ENCODE measurements at regions not wholly inside any gene's neighbourhood (a gene's known extent, or its start where the extent isn't known, plus 50 kb on each side); places are given as distances from the start of the nearest gene placed in this dataset.

DNA sequence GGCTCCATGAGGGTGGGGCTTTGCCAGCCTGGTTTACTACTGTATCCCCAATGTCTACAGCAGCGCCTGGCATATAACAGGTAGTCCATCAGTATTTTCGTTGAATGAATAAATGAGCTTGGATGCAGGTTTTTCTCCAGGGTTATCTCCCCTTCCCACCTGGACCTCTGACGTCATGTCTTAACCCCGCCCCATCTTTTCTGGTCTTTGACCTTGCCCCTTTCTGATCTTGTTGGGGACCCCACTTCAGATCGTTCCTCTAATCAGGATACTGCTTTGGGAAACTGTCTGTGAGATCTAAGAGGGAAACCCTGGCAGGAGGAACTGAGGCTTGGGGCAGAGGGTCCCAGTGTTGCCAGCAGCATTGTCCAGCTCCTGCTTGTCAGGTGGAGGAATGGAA lies 68.8 kb upstream of the GCSH start:
- 87% methylated on average over 3 of the region's 5 CpGs for WGBS (ENCODE audit: insufficient coverage)
- Histone ChIP-seq H3K4me1 (ENCODE audit: control extremely low read depth in 1 of 4, control insufficient read depth in 4 of 4, insufficient read depth in 4 of 4, low read length in 3 of 4) (no peaks in the 10 kb centered on the region), H3K27ac (ENCODE audit: insufficient read depth in 1 of 2, low read depth in 1 of 2, low read length in 2 of 2, poor library complexity in 1 of 2, severe bottlenecking in 2 of 2) (no peak overlapping the region), H3K27me3 (replicated peaks in 2 of 5; ENCODE audit: control insufficient read depth in 4 of 5, insufficient read depth in 5 of 5, low read length in 4 of 5) (no peaks in the 10 kb centered on the region), H3K36me3 (ENCODE audit: control insufficient read depth in 4 of 4, insufficient read depth in 4 of 4, low read length in 3 of 4) (no peaks in the 10 kb centered on the region), H3K4me3 (ENCODE audit: control insufficient read depth in 1 of 7, extremely low read depth in 1 of 7, insufficient read depth in 4 of 7, low read depth in 2 of 7, low read length in 6 of 7) (no peak overlapping the region), H3K9me3 (ENCODE audit: control extremely low read depth in 1 of 5, control insufficient read depth in 4 of 5, insufficient read depth in 2 of 5, low read depth in 1 of 5, low read length in 4 of 5) (no peaks in the 10 kb centered on the region)
- CTCF ChIA-PET: no interaction called here
- no peak for DNase-seq
- POLR2A ChIA-PET: no interaction called here

DNA sequence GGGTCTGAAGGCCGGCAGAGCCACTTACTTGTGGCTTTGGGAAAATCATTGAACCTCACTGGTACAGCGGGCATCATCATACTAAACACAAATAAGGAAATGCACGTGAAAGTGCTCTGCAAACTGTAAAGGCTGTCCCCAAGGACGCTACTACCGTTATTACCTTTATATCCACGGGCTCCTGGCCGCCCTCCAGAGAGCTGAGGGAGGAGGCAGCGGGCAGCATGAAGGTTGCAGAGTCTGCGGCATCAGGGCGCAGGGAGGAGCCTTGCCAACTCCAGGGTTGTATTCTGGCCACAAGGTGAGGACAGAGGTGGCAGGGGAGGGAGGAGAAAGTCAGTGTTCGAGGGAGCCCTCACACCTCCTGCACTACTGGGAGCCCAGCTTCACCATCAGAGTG lies 68.3 kb upstream of the GCSH start:
- no peaks in the 10 kb centered on the region for H3K4me1 ChIP-seq (ENCODE audit: control extremely low read depth in 1 of 4, control insufficient read depth in 4 of 4, insufficient read depth in 4 of 4, low read length in 3 of 4)
- no peak overlapping the region for H3K27ac ChIP-seq (ENCODE audit: insufficient read depth in 1 of 2, low read depth in 1 of 2, low read length in 2 of 2, poor library complexity in 1 of 2, severe bottlenecking in 2 of 2)
- H3K4me3 ChIP-seq (ENCODE audit: control insufficient read depth in 1 of 7, extremely low read depth in 1 of 7, insufficient read depth in 4 of 7, low read depth in 2 of 7, low read length in 6 of 7): no peak overlapping the region
- WGBS (ENCODE audit: insufficient coverage): 93% methylated on average over 9 of the region's 11 CpGs
- no peaks in the 10 kb centered on the region for H3K9me3 ChIP-seq (ENCODE audit: control extremely low read depth in 1 of 5, control insufficient read depth in 4 of 5, insufficient read depth in 2 of 5, low read depth in 1 of 5, low read length in 4 of 5)
- ChIA-PET POLR2A (no interaction called here), CTCF (no interaction called here)
- H3K27me3 ChIP-seq (replicated peaks in 2 of 5; ENCODE audit: control insufficient read depth in 4 of 5, insufficient read depth in 5 of 5, low read length in 4 of 5): no peaks in the 10 kb centered on the region
- DNase-seq: no peak
- no peaks in the 10 kb centered on the region for H3K36me3 ChIP-seq (ENCODE audit: control insufficient read depth in 4 of 4, insufficient read depth in 4 of 4, low read length in 3 of 4)

DNA sequence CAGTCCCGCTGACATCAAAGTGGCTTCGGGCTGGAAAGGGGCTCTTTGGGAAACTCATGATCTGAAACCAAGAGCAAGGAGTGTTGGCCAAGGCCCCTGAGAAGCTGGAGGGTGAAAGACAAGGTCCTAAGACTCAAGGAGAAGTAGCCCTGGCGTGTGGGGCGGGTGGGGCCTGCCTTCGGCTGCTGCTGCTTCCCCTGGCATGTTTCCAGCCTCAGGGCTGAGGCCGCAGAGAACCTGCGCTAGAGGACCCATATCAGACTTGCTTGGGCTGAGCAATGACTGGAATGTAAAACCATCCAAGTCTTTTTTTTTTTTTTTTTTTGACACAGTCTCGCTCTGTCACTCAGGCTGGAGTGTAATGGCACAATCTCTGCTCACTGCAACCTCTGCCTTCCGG lies 67.5 kb upstream of the GCSH start:
- Histone ChIP-seq H3K27ac (ENCODE audit: insufficient read depth in 1 of 2, low read depth in 1 of 2, low read length in 2 of 2, poor library complexity in 1 of 2, severe bottlenecking in 2 of 2) (no peak overlapping the region), H3K4me3 (ENCODE audit: control insufficient read depth in 1 of 7, extremely low read depth in 1 of 7, insufficient read depth in 4 of 7, low read depth in 2 of 7, low read length in 6 of 7) (no peak overlapping the region), H3K27me3 (replicated peaks in 2 of 5; ENCODE audit: control insufficient read depth in 4 of 5, insufficient read depth in 5 of 5, low read length in 4 of 5) (peaks cover 0 to 2% (median 0%) of the 10 kb centered on the region in 5 experiments), H3K4me1 (ENCODE audit: control extremely low read depth in 1 of 4, control insufficient read depth in 4 of 4, insufficient read depth in 4 of 4, low read length in 3 of 4) (no peaks in the 10 kb centered on the region), H3K36me3 (ENCODE audit: control insufficient read depth in 4 of 4, insufficient read depth in 4 of 4, low read length in 3 of 4) (no peaks in the 10 kb centered on the region), H3K9me3 (ENCODE audit: control extremely low read depth in 1 of 5, control insufficient read depth in 4 of 5, insufficient read depth in 2 of 5, low read depth in 1 of 5, low read length in 4 of 5) (no peaks in the 10 kb centered on the region)
- POLR2A ChIA-PET: no interaction called here
- CTCF ChIA-PET: no interaction called here
- DNase-seq: no peak
- 88% methylated on average over 5 of the region's 9 CpGs for WGBS (ENCODE audit: insufficient coverage)

DNA sequence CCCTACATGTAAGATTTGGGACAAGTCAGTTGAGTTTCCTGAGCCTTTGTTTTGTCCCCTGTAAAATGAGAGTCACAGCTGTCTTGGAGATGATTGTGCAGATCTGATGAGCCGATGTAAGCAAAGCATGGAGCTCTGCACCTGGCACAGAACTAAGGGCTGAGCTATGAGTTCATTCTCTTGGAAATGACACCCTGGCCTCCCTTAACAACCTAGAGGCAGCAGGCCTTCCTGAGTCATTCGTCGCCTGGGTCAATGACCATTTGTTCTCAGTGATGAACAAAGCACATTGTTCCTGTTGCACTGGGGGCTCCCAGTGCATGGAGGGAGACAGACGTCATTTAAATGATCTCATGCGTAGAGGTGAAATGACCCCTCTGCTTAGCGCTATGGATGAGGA lies 62.8 kb upstream of the GCSH start:
- ChIA-PET CTCF (no interaction called here), POLR2A (no interaction called here)
- H3K27ac ChIP-seq (ENCODE audit: insufficient read depth in 1 of 2, low read depth in 1 of 2, low read length in 2 of 2, poor library complexity in 1 of 2, severe bottlenecking in 2 of 2): no peak overlapping the region
- no peaks in the 10 kb centered on the region for H3K36me3 ChIP-seq (ENCODE audit: control insufficient read depth in 4 of 4, insufficient read depth in 4 of 4, low read length in 3 of 4)
- no peaks in the 10 kb centered on the region for H3K9me3 ChIP-seq (ENCODE audit: control extremely low read depth in 1 of 5, control insufficient read depth in 4 of 5, insufficient read depth in 2 of 5, low read depth in 1 of 5, low read length in 4 of 5)
- WGBS (ENCODE audit: insufficient coverage): 85% methylated on average over 6 of the region's 6 CpGs
- no peaks in the 10 kb centered on the region for H3K4me1 ChIP-seq (ENCODE audit: control extremely low read depth in 1 of 4, control insufficient read depth in 4 of 4, insufficient read depth in 4 of 4, low read length in 3 of 4)
- no peak for DNase-seq
- no peak overlapping the region for H3K4me3 ChIP-seq (ENCODE audit: control insufficient read depth in 1 of 7, extremely low read depth in 1 of 7, insufficient read depth in 4 of 7, low read depth in 2 of 7, low read length in 6 of 7)
- H3K27me3 ChIP-seq (replicated peaks in 2 of 5; ENCODE audit: control insufficient read depth in 4 of 5, insufficient read depth in 5 of 5, low read length in 4 of 5): peaks cover 0 to 4% (median 0%) of the 10 kb centered on the region in 5 experiments

DNA sequence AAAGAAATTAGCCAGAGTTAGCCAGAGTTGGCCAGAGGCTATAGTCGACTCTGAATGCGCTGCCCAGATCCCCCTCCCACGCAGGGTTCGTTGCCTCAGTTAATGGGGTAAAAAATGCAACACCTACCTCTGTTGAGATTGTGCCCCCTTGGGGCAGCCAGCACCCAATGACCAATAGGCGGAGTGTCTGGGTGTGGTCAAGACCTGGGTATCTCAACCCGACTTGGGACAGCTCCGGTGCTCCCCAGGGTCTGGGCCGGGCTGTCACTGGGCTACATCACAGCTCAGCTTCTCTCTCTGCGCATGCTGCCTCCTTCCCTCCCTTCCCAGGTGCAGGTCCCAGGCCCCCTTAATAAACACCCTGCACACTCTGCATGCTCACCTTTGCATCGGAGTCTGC lies 59.6 kb upstream of the GCSH start:
- Histone ChIP-seq H3K9me3 (ENCODE audit: control extremely low read depth in 1 of 5, control insufficient read depth in 4 of 5, insufficient read depth in 2 of 5, low read depth in 1 of 5, low read length in 4 of 5) (no peaks in the 10 kb centered on the region), H3K4me3 (ENCODE audit: control insufficient read depth in 1 of 7, extremely low read depth in 1 of 7, insufficient read depth in 4 of 7, low read depth in 2 of 7, low read length in 6 of 7) (no peak overlapping the region), H3K27ac (ENCODE audit: insufficient read depth in 1 of 2, low read depth in 1 of 2, low read length in 2 of 2, poor library complexity in 1 of 2, severe bottlenecking in 2 of 2) (no peak overlapping the region), H3K27me3 (replicated peaks in 2 of 5; ENCODE audit: control insufficient read depth in 4 of 5, insufficient read depth in 5 of 5, low read length in 4 of 5) (peaks cover 0 to 12% (median 2%) of the 10 kb centered on the region in 5 experiments), H3K36me3 (ENCODE audit: control insufficient read depth in 4 of 4, insufficient read depth in 4 of 4, low read length in 3 of 4) (no peaks in the 10 kb centered on the region), H3K4me1 (ENCODE audit: control extremely low read depth in 1 of 4, control insufficient read depth in 4 of 4, insufficient read depth in 4 of 4, low read length in 3 of 4) (peaks cover 0 to 2% (median 0%) of the 10 kb centered on the region in 4 experiments)
- 81% methylated on average over 10 of the region's 10 CpGs for WGBS (ENCODE audit: insufficient coverage)
- no peak for DNase-seq
- ChIA-PET CTCF (no interaction called here), POLR2A (no interaction called here)

DNA sequence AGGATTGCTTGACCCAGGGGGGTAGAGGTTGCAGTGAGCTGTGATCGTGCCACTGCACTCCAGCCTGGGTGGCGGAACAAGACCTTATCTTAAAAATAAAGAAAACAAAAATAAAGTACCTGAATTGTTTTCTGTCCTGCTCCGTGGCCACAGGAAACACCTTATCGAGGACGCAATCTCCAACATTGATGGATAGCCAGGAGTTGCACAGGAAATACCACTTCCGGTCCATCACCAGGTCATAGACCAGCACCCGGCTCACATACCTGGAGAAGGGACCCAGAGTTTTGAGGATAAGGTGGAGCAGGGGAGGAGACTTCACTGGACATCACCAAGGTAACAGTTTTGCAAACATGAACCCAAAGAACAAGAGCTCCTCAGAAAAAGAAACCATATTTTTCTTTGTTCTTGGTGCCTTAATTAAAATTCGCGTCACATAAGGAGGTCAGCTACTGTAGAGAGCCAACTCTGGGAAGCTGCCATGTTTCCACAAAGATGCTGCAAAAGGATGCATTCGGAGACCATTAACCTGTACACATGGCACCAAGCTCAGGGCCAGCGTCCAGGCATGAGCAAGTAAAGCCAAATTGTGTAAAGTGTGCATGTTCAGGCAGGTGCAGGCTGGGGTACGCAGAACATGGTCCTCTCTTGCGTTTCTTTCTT lies 55.6 kb upstream of the GCSH start:
- Histone ChIP-seq H3K4me1 (ENCODE audit: control extremely low read depth in 1 of 4, control insufficient read depth in 4 of 4, insufficient read depth in 4 of 4, low read length in 3 of 4) (peaks cover 0 to 2% (median 0%) of the 10 kb centered on the region in 4 experiments), H3K27ac (ENCODE audit: insufficient read depth in 1 of 2, low read depth in 1 of 2, low read length in 2 of 2, poor library complexity in 1 of 2, severe bottlenecking in 2 of 2) (no peak overlapping the region), H3K9me3 (ENCODE audit: control extremely low read depth in 1 of 5, control insufficient read depth in 4 of 5, insufficient read depth in 2 of 5, low read depth in 1 of 5, low read length in 4 of 5) (no peaks in the 10 kb centered on the region), H3K4me3 (ENCODE audit: control insufficient read depth in 1 of 7, extremely low read depth in 1 of 7, insufficient read depth in 4 of 7, low read depth in 2 of 7, low read length in 6 of 7) (no peak overlapping the region), H3K27me3 (replicated peaks in 2 of 5; ENCODE audit: control insufficient read depth in 4 of 5, insufficient read depth in 5 of 5, low read length in 4 of 5) (peaks cover 0 to 22% (median 2%) of the 10 kb centered on the region in 5 experiments), H3K36me3 (ENCODE audit: control insufficient read depth in 4 of 4, insufficient read depth in 4 of 4, low read length in 3 of 4) (no peaks in the 10 kb centered on the region)
- CTCF ChIA-PET: no interaction called here
- 57% methylated on average over 7 of the region's 13 CpGs for WGBS (ENCODE audit: insufficient coverage)
- DNase-seq: no peak
- POLR2A ChIA-PET: no interaction called here

DNA sequence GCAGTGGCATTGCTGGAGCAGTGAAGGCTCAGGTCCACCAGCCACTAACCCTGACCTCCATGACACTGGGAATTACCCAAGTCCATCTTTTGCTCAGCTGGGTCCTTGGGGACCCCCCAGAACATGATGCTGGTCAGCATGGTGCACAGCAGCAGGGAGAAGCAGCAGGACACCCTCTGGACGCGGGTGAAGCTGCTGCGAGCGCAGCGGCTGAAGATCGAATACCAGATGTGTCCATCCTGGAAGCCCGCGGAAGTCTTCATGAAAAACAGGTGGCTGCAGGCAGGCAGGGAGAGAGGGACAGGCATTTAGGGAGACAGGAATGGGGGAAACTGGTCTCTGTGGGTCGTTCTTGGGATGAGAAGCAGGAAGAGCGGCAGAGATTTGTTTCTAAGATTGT lies 53.4 kb upstream of the GCSH start:
- DNase-seq: no peak
- Histone ChIP-seq H3K27ac (ENCODE audit: insufficient read depth in 1 of 2, low read depth in 1 of 2, low read length in 2 of 2, poor library complexity in 1 of 2, severe bottlenecking in 2 of 2) (no peak overlapping the region), H3K4me1 (ENCODE audit: control extremely low read depth in 1 of 4, control insufficient read depth in 4 of 4, insufficient read depth in 4 of 4, low read length in 3 of 4) (peaks cover 0 to 2% (median 0%) of the 10 kb centered on the region in 4 experiments), H3K36me3 (ENCODE audit: control insufficient read depth in 4 of 4, insufficient read depth in 4 of 4, low read length in 3 of 4) (no peaks in the 10 kb centered on the region), H3K27me3 (replicated peaks in 2 of 5; ENCODE audit: control insufficient read depth in 4 of 5, insufficient read depth in 5 of 5, low read length in 4 of 5) (peaks cover 0 to 21% (median 2%) of the 10 kb centered on the region in 5 experiments), H3K9me3 (ENCODE audit: control extremely low read depth in 1 of 5, control insufficient read depth in 4 of 5, insufficient read depth in 2 of 5, low read depth in 1 of 5, low read length in 4 of 5) (no peaks in the 10 kb centered on the region), H3K4me3 (ENCODE audit: control insufficient read depth in 1 of 7, extremely low read depth in 1 of 7, insufficient read depth in 4 of 7, low read depth in 2 of 7, low read length in 6 of 7) (no peak overlapping the region)
- ChIA-PET POLR2A (no interaction called here), CTCF (no interaction called here)
- 95% methylated on average over 8 of the region's 10 CpGs for WGBS (ENCODE audit: insufficient coverage)

All from common myeloid progenitor, CD34-positive (primary cell).